SU-DHL-6 (cell line): ENCODE measurements at regions not wholly inside any gene's neighbourhood (a gene's known extent, or its start where the extent isn't known, plus 50 kb on each side); places are given as distances from the start of the nearest gene placed in this dataset.

Experiments used
- H2AFZ ChIP-seq: fragments of 200-600 bp; sonication (generic); 2 replicates; pipeline ENCODE4 v1.6.1; 2014; ENCODE audit warnings: low read depth, mild to moderate bottlenecking, moderate library complexity, mixed read lengths, antibody characterized with exemption, low read length; ENCODE audit not compliant: severe bottlenecking
- H3F3A ChIP-seq: fragments of 200-600 bp; shearing (Covaris generic); 2 replicates; pipeline ENCODE4 v1.6.0; 2016; ENCODE audit warnings: antibody characterized with exemption, mild to moderate bottlenecking; ENCODE audit not compliant: insufficient read depth
- H3K27ac ChIP-seq: fragments of 200-600 bp; sonication (generic); 2 replicates; pipeline ENCODE4 v1.5.1; 2016; ENCODE audit warnings: low read depth, mild to moderate bottlenecking, low read length, moderate library complexity, mixed read lengths
- H3K27me3 ChIP-seq: fragments of 200-600 bp; sonication (generic), shearing (Covaris generic); 2 replicates; pipeline ENCODE4 v1.6.0; 2014; ENCODE audit warnings: mild to moderate bottlenecking, low read length
- H3K36me3 ChIP-seq: fragments of 200-600 bp; sonication (generic); 2 replicates; pipeline ENCODE4 v1.6.1; 2014; ENCODE audit warnings: mild to moderate bottlenecking, low read length, mixed read lengths
- H3K4me2 ChIP-seq: fragments of 300-600, 200-600 bp; shearing (Covaris generic), sonication (generic); 2 replicates; pipeline ENCODE4 v1.6.0; 2014; ENCODE audit warnings: low read length, low read depth, mild to moderate bottlenecking; ENCODE audit not compliant: poor library complexity, severe bottlenecking
- H3K4me3 ChIP-seq: fragments of 200-600 bp; sonication (generic); 2 replicates; pipeline ENCODE4 v1.5.1; 2014; ENCODE audit warnings: antibody characterized with exemption, low read length, mild to moderate bottlenecking, mixed read lengths; ENCODE audit not compliant: insufficient read depth, poor library complexity, severe bottlenecking
- H3K79me2 ChIP-seq: fragments of 200-600 bp; sonication (generic); 2 replicates; pipeline ENCODE4 v1.6.1; 2014; ENCODE audit warnings: mild to moderate bottlenecking, low read length, moderate library complexity; ENCODE audit not compliant: insufficient read depth
- H3K9ac ChIP-seq: fragments of 200-600 bp; sonication (generic); 2 replicates; pipeline ENCODE4 v1.7.0; 2014; ENCODE audit warnings: mild to moderate bottlenecking, low read length
- H3K9me2 ChIP-seq: fragments of 200-600 bp; sonication (generic); replicated peaks from 2 replicates; pipeline ENCODE4 v1.6.1; 2014; ENCODE audit warnings: low read length; ENCODE audit not compliant: insufficient read depth
- H3K9me3 ChIP-seq: fragments of 200-600 bp; sonication (generic); 2 replicates; pipeline ENCODE4 v1.6.1; 2014; ENCODE audit warnings: low read length, mixed read lengths; ENCODE audit not compliant: insufficient read depth
- H4K20me1 ChIP-seq: fragments of 200-600 bp; sonication (generic); 2 replicates; pipeline ENCODE4 v1.6.1; 2014; ENCODE audit warnings: low read depth, mild to moderate bottlenecking, antibody characterized with exemption, low read length, moderate library complexity, mixed read lengths
- CTCF ChIP-seq: fragments of 200-600 bp; sonication (generic); IDR thresholded peaks from one replicate; pipeline ENCODE4 v1.5.1; 2017; ENCODE audit warnings: antibody characterized with exemption, mild to moderate bottlenecking, low read length, moderate library complexity; ENCODE audit not compliant: insufficient read depth, poor library complexity, severe bottlenecking
- EZH2phosphoT487 ChIP-seq: fragments of 200-600 bp; sonication (generic), shearing (Covaris generic); conservative IDR thresholded peaks from 2 replicates; pipeline ENCODE4 v1.6.1; 2018; ENCODE audit warnings: mild to moderate bottlenecking, antibody characterized with exemption, low read length, moderate library complexity, mixed read lengths

DNA sequence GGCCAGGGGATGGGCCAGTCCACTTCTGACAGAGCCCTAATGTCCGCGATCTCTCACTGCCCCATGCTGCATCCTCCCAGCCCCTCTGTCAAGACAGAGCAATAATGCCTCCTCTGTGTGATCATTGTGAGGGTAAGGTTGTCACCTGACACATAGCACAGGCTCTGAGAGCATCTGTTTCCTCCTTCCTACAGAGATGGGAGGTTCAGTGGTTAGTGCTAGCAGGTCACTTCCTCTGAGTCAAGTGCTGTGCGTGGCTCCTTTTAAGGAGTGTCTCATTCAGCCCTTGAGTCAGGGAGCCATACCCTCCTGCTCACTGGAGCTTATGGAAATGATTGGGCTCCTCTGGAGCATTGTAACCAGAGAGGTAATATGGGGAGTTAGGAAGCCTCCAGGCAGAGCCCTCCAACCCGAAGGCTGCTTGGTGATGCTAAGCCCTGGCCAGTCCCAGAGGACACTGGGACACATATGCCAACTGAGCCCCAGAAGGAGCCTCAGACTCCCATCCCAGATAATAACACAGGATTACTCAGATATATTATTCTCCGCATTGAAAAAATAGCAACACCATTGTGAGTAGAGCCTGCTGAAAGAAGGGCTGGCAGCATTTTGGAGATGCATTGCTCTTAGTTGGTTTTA lies 189.0 kb downstream of the GALNT1 start:
- H3K9me2 ChIP-seq: no peaks in the 10 kb centered on the region
- no peaks in the 10 kb centered on the region for H3F3A ChIP-seq
- TF ChIP-seq CTCF (no peak), EZH2phosphoT487 (no peak)
- H2AFZ ChIP-seq: no peak overlapping the region
- H3K27ac ChIP-seq: no peak overlapping the region
- H3K4me2 ChIP-seq: no peak overlapping the region
- H3K27me3 ChIP-seq: no peaks in the 10 kb centered on the region
- no peaks in the 10 kb centered on the region for H3K9me3 ChIP-seq
- no peaks in the 10 kb centered on the region for H3K79me2 ChIP-seq
- H3K4me3 ChIP-seq: no peak overlapping the region
- H3K9ac ChIP-seq: no peak overlapping the region
- no peaks in the 10 kb centered on the region for H3K36me3 ChIP-seq
- no peaks in the 10 kb centered on the region for H4K20me1 ChIP-seq

DNA sequence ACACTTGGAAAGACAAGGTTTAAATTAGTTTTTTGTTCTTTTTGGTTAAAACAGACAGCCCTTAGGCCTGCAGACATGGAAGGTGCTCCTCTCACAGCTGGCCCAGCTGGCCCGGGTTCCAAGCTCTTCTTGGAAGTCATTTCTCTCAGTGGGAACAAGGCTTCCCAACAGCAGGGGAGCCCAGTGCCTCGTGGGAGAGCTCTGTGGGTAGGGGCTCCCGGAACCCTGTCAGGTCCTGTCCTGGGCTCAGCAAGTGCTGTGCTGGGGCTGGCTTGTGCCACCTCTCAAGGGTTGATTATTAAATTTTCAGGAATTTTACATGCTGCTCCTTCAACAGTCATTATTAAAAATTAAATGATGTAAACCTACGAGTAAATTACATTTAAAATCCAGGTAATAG lies 189.6 kb downstream of the GALNT1 start:
- Histone ChIP-seq H3K9me2 (no peaks in the 10 kb centered on the region), H3K27ac (no peak overlapping the region), H3K9me3 (no peaks in the 10 kb centered on the region), H3K9ac (no peak overlapping the region), H3K4me3 (no peak overlapping the region), H3K79me2 (no peaks in the 10 kb centered on the region), H2AFZ (no peak overlapping the region), H3K36me3 (no peaks in the 10 kb centered on the region), H3K4me2 (no peak overlapping the region), H3K27me3 (no peaks in the 10 kb centered on the region), H4K20me1 (no peaks in the 10 kb centered on the region), H3F3A (no peaks in the 10 kb centered on the region)
- no peak for TF ChIP-seq EZH2phosphoT487
- TF ChIP-seq CTCF: no peak

GRCh38 chr18:35775887-35776286 lies 194.3 kb downstream of the GALNT1 start:
- Histone ChIP-seq H4K20me1 (no peaks in the 10 kb centered on the region), H2AFZ (no peak overlapping the region), H3K79me2 (no peaks in the 10 kb centered on the region), H3K27ac (no peak overlapping the region), H3K27me3 (no peaks in the 10 kb centered on the region), H3K36me3 (no peaks in the 10 kb centered on the region), H3K9me3 (no peaks in the 10 kb centered on the region), H3F3A (no peaks in the 10 kb centered on the region), H3K4me2 (no peak overlapping the region), H3K9ac (no peak overlapping the region), H3K9me2 (no peaks in the 10 kb centered on the region), H3K4me3 (no peak overlapping the region)
- no peak for TF ChIP-seq CTCF
- no peak for TF ChIP-seq EZH2phosphoT487

DNA sequence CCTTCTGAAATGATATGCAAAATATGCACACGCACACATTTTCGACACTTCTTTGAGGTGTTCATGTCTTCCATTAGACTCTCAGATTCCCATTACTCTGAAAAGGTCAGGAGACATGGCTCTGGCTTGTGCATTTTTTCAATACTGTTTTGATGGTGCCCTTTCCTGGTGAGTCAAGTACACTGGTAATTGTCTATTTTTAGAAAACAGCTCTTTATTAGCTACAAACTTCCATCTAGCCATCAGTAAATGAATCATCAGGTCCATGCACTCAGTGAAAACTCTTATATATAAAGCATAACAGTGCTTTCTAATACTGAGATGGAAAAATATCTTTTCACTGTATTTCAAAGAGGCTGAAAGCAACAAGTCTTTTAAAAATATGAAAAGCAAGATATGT lies 194.9 kb downstream of the GALNT1 start:
- H3K36me3 ChIP-seq: no peaks in the 10 kb centered on the region
- TF ChIP-seq EZH2phosphoT487 (no peak), CTCF (no peak)
- H3K79me2 ChIP-seq: no peaks in the 10 kb centered on the region
- no peak overlapping the region for H3K9ac ChIP-seq
- H3K9me3 ChIP-seq: no peaks in the 10 kb centered on the region
- H2AFZ ChIP-seq: no peak overlapping the region
- H3K9me2 ChIP-seq: no peaks in the 10 kb centered on the region
- H3K27ac ChIP-seq: no peak overlapping the region
- no peaks in the 10 kb centered on the region for H3F3A ChIP-seq
- no peak overlapping the region for H3K4me2 ChIP-seq
- no peaks in the 10 kb centered on the region for H4K20me1 ChIP-seq
- no peaks in the 10 kb centered on the region for H3K27me3 ChIP-seq
- H3K4me3 ChIP-seq: no peak overlapping the region
